ENCODE measurements at regions not wholly inside any gene's neighbourhood (a gene's known extent, or its start where the extent isn't known, plus 50 kb on each side); places are given as distances from the start of the nearest gene placed in this dataset.

GRCh38 chr3:43214616-43215015 is 71.7 kb upstream of the SNRK start:
- TF ChIP-seq GATA3 (IDR thresholded peaks at IDR 0.05; ENCODE audit: low read depth, low read length) (no peak), GATA2 (IDR thresholded peaks at IDR 0.05; ENCODE audit: low read depth, low read length) (no peak)

DNA sequence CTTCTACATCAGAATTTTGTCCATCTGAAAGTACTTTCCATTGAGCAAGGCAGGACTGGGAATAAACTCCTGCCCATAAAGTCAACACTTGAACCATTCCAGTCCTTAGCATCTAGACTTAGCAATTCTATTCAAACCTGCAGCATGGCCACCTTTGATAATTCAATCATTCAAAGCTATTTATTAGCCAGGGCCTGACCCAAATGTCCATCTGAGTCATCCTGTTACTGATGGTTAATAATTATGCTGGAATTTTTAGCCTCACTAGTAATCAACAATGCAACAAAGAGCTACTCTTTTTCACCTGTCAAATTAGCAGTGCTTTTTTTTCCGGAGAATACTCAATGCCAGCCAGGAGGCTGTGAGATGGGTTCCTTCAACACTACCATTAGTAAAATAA is 72.7 kb upstream of the SNRK start:
- no peak for TF ChIP-seq GATA3 (IDR thresholded peaks at IDR 0.05; ENCODE audit: low read depth, low read length)
- TF ChIP-seq GATA2 (IDR thresholded peaks at IDR 0.05; ENCODE audit: low read depth, low read length), result no peak

DNA sequence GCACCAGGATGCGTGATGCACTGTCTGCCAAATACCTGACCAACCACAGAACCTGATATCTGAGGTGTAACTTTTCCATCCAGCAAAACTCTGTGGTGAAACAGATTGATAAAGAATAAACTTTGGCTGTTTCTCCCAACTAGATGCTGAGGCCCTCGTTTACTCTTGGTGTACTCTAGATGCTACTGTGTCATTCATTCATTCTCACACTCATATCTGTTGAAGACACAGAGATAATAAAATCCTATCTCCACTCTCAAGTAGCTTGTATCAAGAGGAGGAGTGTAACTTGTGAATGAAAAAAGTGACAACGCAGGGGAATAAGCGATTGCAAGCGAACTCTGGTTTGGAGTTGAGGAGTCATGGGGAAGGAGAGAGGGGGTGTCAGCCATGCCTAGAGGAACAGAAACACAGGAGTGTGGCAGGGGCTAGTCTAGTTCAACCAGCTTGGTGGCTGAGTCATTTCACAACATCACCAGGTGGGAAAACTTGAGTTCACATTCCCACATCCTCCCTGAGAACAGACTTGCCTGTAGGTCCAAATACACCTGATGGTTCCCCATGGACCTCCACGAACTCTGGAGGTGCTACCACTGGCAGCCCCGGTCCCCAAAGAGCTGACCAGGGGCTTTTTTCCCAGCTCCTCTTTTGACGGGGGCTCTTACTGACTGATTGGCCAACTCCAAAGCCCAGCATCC is 73.3 kb upstream of the SNRK start:
- TF ChIP-seq GATA3 (IDR thresholded peaks at IDR 0.05; ENCODE audit: low read depth, low read length), result no peak
- no peak for TF ChIP-seq GATA2 (IDR thresholded peaks at IDR 0.05; ENCODE audit: low read depth, low read length)

DNA sequence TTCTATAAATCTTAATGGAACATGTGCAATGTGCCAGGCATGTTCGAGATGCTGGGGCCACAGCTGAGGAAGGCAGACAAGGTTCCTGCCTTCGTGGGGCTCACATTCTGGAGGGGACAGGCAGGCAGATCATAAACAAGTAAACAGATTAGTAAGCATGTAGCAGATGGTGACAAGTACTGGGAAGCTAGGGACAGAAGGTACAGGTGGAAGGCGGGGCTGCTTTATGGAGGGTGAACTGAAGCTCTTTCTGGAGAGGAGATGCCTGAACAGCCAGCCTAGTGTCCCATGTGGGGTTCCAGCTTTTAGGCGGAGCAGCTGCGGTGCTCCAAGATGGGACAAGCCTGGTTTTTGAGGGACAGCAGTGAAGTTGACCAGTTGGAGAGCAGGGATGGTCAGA is 74.7 kb upstream of the SNRK start:
- TF ChIP-seq GATA2 (IDR thresholded peaks at IDR 0.05; ENCODE audit: low read depth, low read length), result no peak
- TF ChIP-seq GATA3 (IDR thresholded peaks at IDR 0.05; ENCODE audit: low read depth, low read length), result no peak

DNA sequence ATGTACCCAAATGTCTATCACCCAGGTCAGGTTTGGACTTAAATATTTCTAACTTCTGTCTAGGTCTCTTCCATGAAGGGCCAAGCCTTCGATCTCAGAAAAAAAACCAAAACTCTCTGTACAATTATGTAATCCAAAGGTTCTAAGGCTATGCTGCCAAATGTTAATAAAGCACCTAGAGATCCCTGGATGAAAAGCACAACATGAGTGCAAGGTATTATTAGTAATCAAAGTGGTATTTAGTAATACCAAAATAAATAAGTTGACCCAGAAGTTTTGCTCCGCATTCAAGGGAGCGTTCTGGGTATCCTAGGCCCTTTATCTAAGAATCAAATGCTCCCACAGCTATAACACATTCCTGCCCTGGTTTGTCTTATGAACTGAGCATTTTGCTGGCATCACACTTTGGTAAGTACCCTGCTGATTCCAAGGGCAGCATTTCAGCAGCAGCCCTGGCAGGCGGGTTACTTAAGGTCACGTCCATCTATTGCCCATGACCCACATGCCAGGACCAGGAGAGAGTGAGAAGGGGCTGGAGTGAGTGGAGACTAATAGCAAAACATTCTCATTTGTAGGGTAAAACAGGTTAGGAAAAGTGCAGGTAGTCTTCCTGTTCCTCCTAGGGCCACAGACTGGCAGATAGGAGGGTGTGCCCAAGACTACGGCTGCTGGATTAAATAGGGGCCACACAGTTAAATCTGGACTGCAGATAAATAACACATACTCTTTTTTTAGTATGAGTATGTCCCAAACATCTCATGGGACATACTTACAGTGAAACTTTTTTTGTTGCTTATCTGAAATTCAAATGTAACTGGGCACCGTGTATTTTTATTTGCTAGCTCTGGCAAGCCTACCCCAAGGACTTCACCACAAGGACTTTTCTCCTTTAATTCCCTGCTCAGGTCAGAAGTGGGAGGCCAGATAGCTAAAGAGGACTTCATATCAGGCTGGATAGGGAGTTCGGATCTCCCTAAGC is 76.0 kb upstream of the SNRK start:
- no peak for TF ChIP-seq GATA2 (IDR thresholded peaks at IDR 0.05; ENCODE audit: low read depth, low read length)

DNA sequence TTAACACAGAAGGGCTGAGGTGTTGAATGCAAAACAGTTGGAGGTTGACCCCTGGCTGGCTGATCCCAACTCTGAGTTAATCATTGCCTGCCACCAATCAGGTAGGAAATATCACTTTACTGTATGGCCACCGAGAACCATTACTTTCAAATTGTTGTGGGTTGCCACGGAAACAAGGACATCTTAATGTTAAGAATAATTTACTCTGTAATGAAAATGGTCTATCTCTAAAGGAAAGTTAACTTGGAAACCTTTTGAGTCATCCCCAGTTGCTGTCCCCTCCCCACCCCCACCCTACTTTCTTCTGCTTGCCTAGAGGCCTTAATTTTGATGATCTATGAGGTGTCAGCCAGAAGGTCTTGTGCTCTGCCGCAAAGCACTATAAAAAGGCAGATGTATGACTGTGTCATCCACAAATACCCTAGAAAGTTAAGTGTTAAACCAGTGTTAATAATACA is 78.7 kb upstream of the SNRK start:
- TF ChIP-seq GATA3 (IDR thresholded peaks at IDR 0.05; ENCODE audit: low read depth, low read length), result no peak
- no peak for TF ChIP-seq GATA2 (IDR thresholded peaks at IDR 0.05; ENCODE audit: low read depth, low read length)

GRCh38 chr3:43206632-43207031 is 79.7 kb upstream of the SNRK start:
- TF ChIP-seq GATA2 (IDR thresholded peaks at IDR 0.05; ENCODE audit: low read depth, low read length), result no peak
- no peak for TF ChIP-seq GATA3 (IDR thresholded peaks at IDR 0.05; ENCODE audit: low read depth, low read length)

DNA sequence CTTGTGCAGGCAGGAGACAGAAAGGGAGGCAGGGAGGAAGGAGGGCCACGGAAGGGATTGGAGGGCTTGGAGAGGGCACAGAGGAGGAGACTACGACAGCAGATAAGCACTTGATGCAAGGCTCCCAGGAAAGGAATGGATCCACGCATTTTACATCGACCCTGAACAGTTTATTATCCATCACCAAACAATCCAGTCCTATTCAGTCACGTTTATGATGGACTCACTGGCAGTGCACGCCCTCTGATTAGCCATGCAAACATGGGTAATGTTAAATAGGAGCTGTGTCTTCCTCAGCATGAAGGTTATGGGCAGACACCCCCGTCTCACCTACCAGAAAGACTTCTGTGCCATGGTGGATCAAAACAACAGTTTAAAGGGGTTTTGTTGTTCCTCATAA is 80.2 kb upstream of the SNRK start:
- TF ChIP-seq GATA3 (IDR thresholded peaks at IDR 0.05; ENCODE audit: low read depth, low read length) (no peak), GATA2 (IDR thresholded peaks at IDR 0.05; ENCODE audit: low read depth, low read length) (no peak)

GRCh38 chr3:43203022-43203421 is 83.3 kb upstream of the SNRK start:
- TF ChIP-seq GATA2 (IDR thresholded peaks at IDR 0.05; ENCODE audit: low read depth, low read length) (peak; percentile 98), GATA3 (IDR thresholded peaks at IDR 0.05; ENCODE audit: low read depth, low read length) (peak; percentile 88)

- TF ChIP-seq GATA2 (IDR thresholded peaks at IDR 0.05; ENCODE audit: low read depth, low read length), result no peak
- TF ChIP-seq GATA3 (IDR thresholded peaks at IDR 0.05; ENCODE audit: low read depth, low read length), result no peak
Measured at GRCh38 chr3:43201581-43201980, 84.8 kb upstream of the SNRK start.

DNA sequence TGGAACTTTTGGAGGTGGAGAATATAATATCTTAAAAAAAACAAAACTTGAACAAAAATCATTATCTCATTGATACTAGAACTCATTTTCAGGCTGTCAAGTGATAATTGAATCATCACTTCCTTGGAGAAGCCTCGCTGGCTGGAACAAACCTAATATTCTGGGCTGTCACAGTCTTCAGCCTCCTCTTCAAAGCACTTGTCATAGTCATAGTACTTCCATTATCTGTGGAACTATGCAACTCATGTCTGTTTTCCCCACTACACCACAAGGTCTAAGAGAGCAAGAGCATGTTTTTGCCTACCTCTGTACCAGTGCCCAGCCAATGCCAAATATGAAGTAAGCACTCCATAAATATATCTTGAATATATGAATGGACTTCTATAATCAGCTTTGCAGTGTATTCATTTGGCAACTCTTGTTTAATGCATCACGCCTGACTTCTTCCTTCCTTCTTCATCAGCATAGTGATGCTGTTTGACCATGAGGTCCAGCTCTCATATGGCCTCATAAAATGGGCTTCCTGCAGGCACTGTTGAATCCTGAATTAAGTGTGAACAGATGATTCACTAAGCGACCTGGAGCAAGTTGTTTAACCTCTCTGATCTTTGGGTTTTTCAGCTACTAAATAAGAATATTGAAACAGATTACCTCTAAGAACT is 86.6 kb upstream of the SNRK start:
- TF ChIP-seq GATA2 (IDR thresholded peaks at IDR 0.05; ENCODE audit: low read depth, low read length) (no peak), GATA3 (IDR thresholded peaks at IDR 0.05; ENCODE audit: low read depth, low read length) (no peak)

DNA sequence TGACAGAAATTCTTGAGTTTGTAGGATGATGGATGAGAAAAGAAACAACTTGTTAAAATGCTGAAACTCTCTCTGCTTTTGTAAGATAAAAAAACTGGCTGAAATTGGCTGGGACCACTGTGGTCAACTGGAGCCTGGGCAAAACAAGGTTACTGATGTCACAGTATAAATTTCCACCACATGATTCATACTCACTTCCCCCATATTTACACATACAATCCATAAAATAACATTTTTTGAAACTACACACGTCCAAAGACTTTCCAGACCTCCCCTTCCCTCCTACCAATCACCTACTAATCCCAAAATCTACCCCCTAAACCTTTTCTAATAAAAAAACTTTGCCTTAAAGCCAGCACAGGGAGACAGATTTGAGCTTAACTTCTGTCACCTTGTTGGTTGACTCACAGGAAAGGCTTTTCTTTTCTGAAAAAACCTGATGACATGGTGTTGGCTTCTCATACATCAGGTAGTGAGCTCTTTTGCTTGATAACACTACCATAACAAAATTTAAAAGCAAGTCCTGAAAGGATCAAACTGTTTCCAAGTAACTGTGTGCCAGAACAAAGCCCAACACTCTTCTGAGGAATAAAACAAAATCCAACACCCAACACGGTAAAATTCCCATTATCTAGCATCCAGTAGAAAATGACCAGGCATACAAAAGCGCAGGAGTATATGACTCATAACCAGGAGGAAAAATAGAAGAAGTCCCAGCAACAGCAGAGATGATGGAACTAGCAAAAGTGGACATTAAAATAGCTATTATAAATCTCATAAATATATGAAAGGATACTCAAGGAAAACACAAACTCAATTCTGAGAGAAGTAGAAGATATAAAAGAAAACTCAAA is 87.3 kb upstream of the SNRK start:
- no peak for TF ChIP-seq GATA3 (IDR thresholded peaks at IDR 0.05; ENCODE audit: low read depth, low read length)
- no peak for TF ChIP-seq GATA2 (IDR thresholded peaks at IDR 0.05; ENCODE audit: low read depth, low read length)

DNA sequence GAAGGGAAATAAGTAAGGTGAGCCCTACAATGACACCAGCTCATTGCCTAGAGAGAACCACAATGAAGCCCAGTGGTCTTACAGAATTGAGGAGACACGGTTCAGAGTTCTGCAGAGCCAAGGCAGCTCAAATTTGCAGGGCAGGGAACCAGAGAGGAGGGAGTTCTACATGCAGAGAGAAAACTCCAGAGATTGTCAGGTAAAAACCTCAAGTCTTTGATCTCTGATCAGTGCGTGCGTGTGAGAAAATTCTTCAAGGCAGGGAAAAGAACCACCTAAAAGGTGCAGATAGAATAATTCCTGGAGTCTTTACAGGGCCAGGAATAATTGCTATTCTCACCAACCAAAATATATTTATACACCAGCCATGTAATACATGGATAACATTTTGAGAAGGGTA is 88.0 kb upstream of the SNRK start:
- TF ChIP-seq GATA3 (IDR thresholded peaks at IDR 0.05; ENCODE audit: low read depth, low read length) (no peak), GATA2 (IDR thresholded peaks at IDR 0.05; ENCODE audit: low read depth, low read length) (no peak)

Data from SH-SY5Y (cell line).